NCI-H2171 treated with DMSO at 0.1 percent for 48 hours (cell line): ENCODE measurements at regions not wholly inside any gene's neighbourhood (a gene's known extent, or its start where the extent isn't known, plus 50 kb on each side); places are given as distances from the start of the nearest gene placed in this dataset.
A peak's percentile ranks its signal among the peaks of the same experiment; 100 is the strongest.

Experiments used
- DNase-seq: peaks from one replicate; lab custom pipeline; 2025; lab: John Stamatoyannopoulos, UW

- DNase-seq: no peak
Observed at GRCh38 chr7:47690902-47691558, 109.1 kb upstream of the TNS3 start.

- DNase-seq: no peak
Observed at GRCh38 chr7:47689558-47689957, 107.6 kb upstream of the TNS3 start.

GRCh38 chr7:47688311-47689100, 106.6 kb upstream of the TNS3 start:
- no peak for DNase-seq

- DNase-seq: no peak
Observed at GRCh38 chr7:47685712-47686376, 103.9 kb upstream of the TNS3 start.

GRCh38 chr7:47685151-47685550, 103.2 kb upstream of the TNS3 start:
- DNase-seq: peak; percentile 48

DNA sequence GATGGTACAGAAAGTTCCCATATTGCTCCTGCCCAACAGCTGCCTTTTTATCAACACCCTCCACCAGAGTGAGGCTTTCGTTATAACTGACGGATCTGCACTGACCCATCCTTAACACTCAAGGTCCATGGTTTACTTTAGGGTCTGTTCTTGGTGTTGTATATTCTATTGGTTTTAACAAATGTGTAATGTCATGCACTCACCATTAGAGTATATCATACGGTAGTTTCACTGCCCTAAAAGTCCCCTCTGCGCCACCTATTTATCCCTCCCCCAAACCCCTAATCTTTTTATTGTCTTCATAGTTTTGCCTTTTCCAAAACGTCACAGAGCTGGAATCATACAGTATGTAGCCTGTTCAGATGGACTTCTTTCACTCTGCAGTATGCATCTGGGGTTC, 102.8 kb upstream of the TNS3 start:
- no peak for DNase-seq

DNA sequence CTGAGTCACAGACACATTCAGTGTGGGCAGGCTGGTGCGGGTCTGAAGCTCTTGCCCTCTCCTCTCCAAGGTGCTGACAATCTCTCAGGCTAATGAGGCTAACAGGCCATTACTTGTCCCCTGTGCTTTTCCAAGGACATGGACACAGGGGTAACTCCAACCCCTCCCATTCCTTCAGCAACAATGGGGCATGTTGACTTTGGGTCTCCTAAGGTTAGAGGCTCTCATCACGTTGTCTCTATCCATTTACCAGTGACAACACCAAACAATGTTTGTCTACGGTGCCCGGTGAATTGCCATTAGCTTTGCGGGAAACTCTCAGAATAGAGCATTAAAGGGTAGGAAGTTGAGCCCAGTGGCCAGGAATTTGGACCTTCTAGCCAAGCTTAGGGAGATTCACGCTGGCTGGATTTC, 101.6 kb upstream of the TNS3 start:
- no peak for DNase-seq

- DNase-seq: no peak
Observed at GRCh38 chr7:47682874-47683273, 101.0 kb upstream of the TNS3 start.

- no peak for DNase-seq
Observed at GRCh38 chr7:47681249-47681810, 99.4 kb upstream of the TNS3 start.

GRCh38 chr7:47678641-47679380, 96.9 kb upstream of the TNS3 start:
- DNase-seq: no peak

GRCh38 chr7:47677664-47678063, 95.8 kb upstream of the TNS3 start:
- DNase-seq: no peak

DNA sequence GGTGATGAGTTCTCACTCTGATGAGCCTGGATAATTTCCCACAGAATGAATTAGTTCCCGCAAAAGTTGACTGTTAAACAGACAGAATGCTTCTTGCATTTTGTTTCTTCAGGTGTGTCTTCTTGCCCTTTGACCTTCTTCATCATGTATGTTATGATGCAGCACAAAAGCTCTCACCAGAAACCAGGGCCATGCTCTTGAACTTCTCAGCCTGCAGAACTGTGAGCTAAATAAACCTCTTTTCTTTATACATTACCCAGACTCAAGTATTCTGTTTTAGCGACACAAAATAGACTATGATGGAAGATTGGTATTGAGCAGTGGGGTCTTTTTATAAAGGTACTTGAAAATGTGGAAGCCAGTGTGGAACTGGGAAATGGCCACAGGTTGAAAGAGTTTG, 95.2 kb upstream of the TNS3 start:
- no peak for DNase-seq

- no peak for DNase-seq
Observed at GRCh38 chr7:47672977-47673381, 91.1 kb upstream of the TNS3 start.

GRCh38 chr7:47672271-47672791, 90.4 kb upstream of the TNS3 start:
- DNase-seq: no peak

GRCh38 chr7:47671358-47671757, 89.4 kb upstream of the TNS3 start:
- no peak for DNase-seq

DNA sequence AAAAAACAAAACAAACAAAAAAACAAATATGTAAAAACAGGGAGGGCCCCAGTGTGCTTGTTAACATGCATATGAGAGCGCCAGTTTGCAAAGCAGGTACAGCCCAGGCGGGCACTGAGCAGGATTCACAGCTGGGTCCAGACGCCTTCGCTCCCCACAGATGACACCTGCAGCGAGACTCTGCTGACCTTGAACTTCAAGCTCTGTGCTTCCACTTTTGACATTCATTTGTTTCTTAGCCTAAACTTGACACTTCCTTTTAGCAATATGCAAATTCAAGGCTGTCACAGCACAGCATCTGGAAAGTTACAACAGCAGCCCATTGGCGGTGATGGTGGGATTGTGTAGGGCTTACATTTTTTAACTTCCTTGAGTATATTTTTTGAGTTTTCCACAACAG, 88.8 kb upstream of the TNS3 start:
- no peak for DNase-seq

DNA sequence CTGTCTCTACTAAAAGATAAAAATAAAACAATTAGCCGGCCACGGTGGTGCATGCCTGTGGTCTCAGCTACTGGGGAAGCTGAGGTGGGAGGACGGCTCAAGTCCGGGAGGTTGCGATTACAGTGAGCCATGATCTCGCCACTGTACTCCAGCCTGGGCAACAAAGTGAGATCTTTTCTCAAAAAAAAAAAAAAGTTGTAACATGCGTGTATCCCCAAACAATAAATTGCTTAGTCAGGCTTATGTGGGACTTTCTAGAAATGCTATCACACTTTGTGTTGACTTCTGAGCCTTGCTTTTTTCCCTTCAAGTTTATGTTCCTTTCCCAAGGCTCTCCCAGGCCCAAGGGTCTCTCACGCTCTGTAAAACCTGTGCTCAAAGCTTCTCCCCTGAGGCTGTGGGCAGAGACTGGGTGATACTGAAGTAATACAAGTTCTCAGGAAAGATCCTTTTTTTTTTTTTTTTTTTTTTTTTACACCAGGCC, 88.0 kb upstream of the TNS3 start:
- no peak for DNase-seq

- no peak for DNase-seq
Observed at GRCh38 chr7:47669178-47669891, 87.4 kb upstream of the TNS3 start.

DNA sequence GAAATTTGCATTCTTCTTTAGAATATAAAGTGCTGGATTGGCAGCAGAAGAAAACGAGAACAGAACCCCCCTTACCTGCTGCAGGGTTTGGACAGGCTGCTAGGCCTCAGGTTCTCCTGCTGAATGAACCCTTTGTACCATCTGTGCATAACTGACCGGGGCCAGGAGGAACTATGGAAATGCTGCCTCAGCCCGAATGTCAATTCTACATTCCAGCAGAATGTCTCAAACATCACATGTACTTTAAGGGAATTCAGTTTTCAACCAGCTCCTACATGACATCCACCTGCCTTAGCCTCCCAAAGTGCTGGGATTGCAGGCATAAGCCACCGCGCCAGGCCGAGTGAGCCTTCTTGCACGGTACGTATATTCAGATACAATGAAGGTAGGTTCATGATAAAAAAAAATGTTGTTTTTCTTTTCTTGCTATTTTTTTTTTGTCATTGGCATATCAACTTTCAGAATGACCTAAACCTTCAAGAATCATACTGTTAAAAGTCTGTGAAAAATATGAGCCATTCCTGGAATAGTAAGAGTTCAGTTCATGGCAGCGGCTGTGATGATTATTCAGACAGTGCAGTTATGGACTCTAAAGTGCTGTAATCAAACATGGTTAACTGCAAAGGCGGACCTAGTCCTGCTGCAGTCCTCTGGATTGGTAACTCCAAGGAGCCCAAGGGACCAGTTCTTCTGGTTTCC, 84.4 kb upstream of the TNS3 start:
- no peak for DNase-seq

GRCh38 chr7:47664650-47665195, 82.8 kb upstream of the TNS3 start:
- DNase-seq: no peak
